Thoracic aorta (tissue), 2 donors: ENCODE measurements at regions not wholly inside any gene's neighbourhood (a gene's known extent, or its start where the extent isn't known, plus 50 kb on each side); places are given as distances from the start of the nearest gene placed in this dataset.
A peak's percentile ranks its signal among the peaks of the same experiment; 100 is the strongest.

Source experiments
- ATAC-seq: fragments of 150-250 bp; one replicate; pipeline ENCODE4 v1.8.0; 2017; ENCODE audit warnings: low read depth; ENCODE audit not compliant: insufficient number of reproducible peaks, low FRiP score
- DNase-seq: peaks from one replicate; pipeline ENCODE4 v3.0.0-alpha.2; 2020; ENCODE audit warnings: low spot score
- H3K27ac ChIP-seq, 2 donors: fragments of 200-600 bp; sonication (generic); 1 replicate in 1 of 2; 2 replicates in 1 of 2; pipeline ENCODE4 v1.5.1; 2016; ENCODE audit warnings: mild to moderate bottlenecking in 2 of 2, moderate library complexity in 2 of 2
- H3K27me3 ChIP-seq: fragments of 200-600 bp; sonication (generic); replicated peaks from 2 replicates; pipeline ENCODE4 v1.6.0; 2016; ENCODE audit warnings: mild to moderate bottlenecking; ENCODE audit not compliant: insufficient read depth
- H3K36me3 ChIP-seq: fragments of 200-600 bp; sonication (generic); one replicate; pipeline ENCODE4 v1.5.1; 2016
- H3K4me1 ChIP-seq, 2 donors: fragments of 200-600 bp; sonication (generic); 1 replicate in 1 of 2; 2 replicates in 1 of 2; pipeline versions ENCODE4 v1.5.1 to v1.6.0; 2016; ENCODE audit warnings: low read depth in 2 of 2, mild to moderate bottlenecking in 1 of 2; ENCODE audit not compliant: control insufficient read depth in 1 of 2
- H3K4me3 ChIP-seq: fragments of 200-600 bp; sonication (generic); 2 replicates; pipeline ENCODE4 v1.5.1; 2016; ENCODE audit warnings: mild to moderate bottlenecking
- H3K9me3 ChIP-seq: fragments of 200-600 bp; sonication (generic); 2 replicates; pipeline ENCODE4 v1.5.1; 2016
- CTCF ChIP-seq: fragments of 200-600 bp; sonication (generic); IDR thresholded peaks from one replicate; pipeline ENCODE4 v1.5.1; 2019; ENCODE audit warnings: antibody characterized with exemption

GRCh38 chr15:62927836-62928235 lies 114.7 kb upstream of the TPM1 start:
- DNase-seq (no peak), ATAC-seq (no peak)
- Histone ChIP-seq H3K9me3 (no peaks in the 10 kb centered on the region), H3K36me3 (no peaks in the 10 kb centered on the region), H3K4me3 (no peak overlapping the region), H3K27me3 (no peaks in the 10 kb centered on the region), H3K27ac (peak overlapping the region; percentile 65 to 71), H3K4me1 (peaks cover 7 to 30% of the 10 kb centered on the region in 2 donors)
- TF ChIP-seq CTCF = no peak

GRCh38 chr15:62928242-62928999 lies 114.1 kb upstream of the TPM1 start:
- DNase-seq (peak; percentile 40), ATAC-seq (peak; percentile 79)
- Histone ChIP-seq H3K36me3 (no peaks in the 10 kb centered on the region), H3K4me3 (no peak overlapping the region), H3K27me3 (no peaks in the 10 kb centered on the region), H3K4me1 (peaks cover 13 to 33% of the 10 kb centered on the region in 2 donors), H3K27ac (peak overlapping the region; percentile 65 to 71), H3K9me3 (no peaks in the 10 kb centered on the region)
- peak; percentile 26 for TF ChIP-seq CTCF

GRCh38 chr15:62929000-62929357 lies 113.6 kb upstream of the TPM1 start:
- peaks cover 14 to 39% of the 10 kb centered on the region in 2 donors for H3K4me1 ChIP-seq
- TF ChIP-seq CTCF = no peak
- no peaks in the 10 kb centered on the region for H3K9me3 ChIP-seq
- peak overlapping the region; percentile 65 to 71 for H3K27ac ChIP-seq
- H3K27me3 ChIP-seq = no peaks in the 10 kb centered on the region
- DNase-seq (no peak), ATAC-seq (no peak)
- H3K4me3 ChIP-seq = no peak overlapping the region
- H3K36me3 ChIP-seq = no peaks in the 10 kb centered on the region

GRCh38 chr15:62931650-62932049 lies 110.9 kb upstream of the TPM1 start:
- no peak for TF ChIP-seq CTCF
- H3K36me3 ChIP-seq = no peaks in the 10 kb centered on the region
- DNase-seq (no peak), ATAC-seq (no peak)
- H3K4me1 ChIP-seq = peaks cover 17 to 51% of the 10 kb centered on the region in 2 donors
- H3K27me3 ChIP-seq = no peaks in the 10 kb centered on the region
- H3K27ac ChIP-seq = no peak overlapping the region
- H3K9me3 ChIP-seq = no peaks in the 10 kb centered on the region
- no peak overlapping the region for H3K4me3 ChIP-seq

- ATAC-seq (no peak), DNase-seq (no peak)
- H3K9me3 ChIP-seq = no peaks in the 10 kb centered on the region
- peaks cover 17 to 51% of the 10 kb centered on the region in 2 donors for H3K4me1 ChIP-seq
- H3K27me3 ChIP-seq = no peaks in the 10 kb centered on the region
- no peaks in the 10 kb centered on the region for H3K36me3 ChIP-seq
- H3K27ac ChIP-seq = no peak overlapping the region
- no peak for TF ChIP-seq CTCF
- H3K4me3 ChIP-seq = no peak overlapping the region
These were observed 110.1 kb upstream of the TPM1 start for GRCh38 chr15:62932436-62932835.
